Right lobe of liver (tissue), 6 donors: ENCODE measurements at regions not wholly inside any gene's neighbourhood (a gene's known extent, or its start where the extent isn't known, plus 50 kb on each side); places are given as distances from the start of the nearest gene placed in this dataset.

Experiments used
- ATAC-seq, 4 donors: fragments of 200-7000 bp; cut with Tn5 transposase; one replicate each; pipeline ENCODE4 v1.9.1; 2020; ENCODE audit warnings: mild to moderate bottlenecking in 4 of 4, moderate library complexity in 4 of 4
- DNase-seq, 3 donors: peaks; one replicate each; pipeline ENCODE4 v3.0.0-alpha.2; 2020
- H3K27ac ChIP-seq, 3 donors: fragments of 200-600 bp; one replicate each; pipeline ENCODE4 v1.8.0; 2022
- H3K27me3 ChIP-seq, 2 donors: fragments of 200-600 bp; one replicate each; pipeline ENCODE4 v1.8.0; 2022
- H3K36me3 ChIP-seq, 4 donors: fragments of 200-600 bp; sonication (generic) in 1 of 4; one replicate each; pipeline versions ENCODE4 v1.5.1 to v1.8.0; 2017 to 2022; ENCODE audit warnings: control low read depth in 1 of 4
- H3K4me1 ChIP-seq, 4 donors: fragments of 200-600 bp; sonication (generic) in 1 of 4; one replicate each; pipeline versions ENCODE4 v1.5.1 to v1.8.0; 2017 to 2022; ENCODE audit warnings: control low read depth in 1 of 4
- H3K4me3 ChIP-seq, 3 donors: fragments of 200-600 bp; one replicate each; pipeline ENCODE4 v1.8.0; 2022
- H3K9me3 ChIP-seq, 4 donors: fragments of 200-600 bp; sonication (generic) in 1 of 4; one replicate each; pipeline versions ENCODE4 v1.5.1 to v1.8.0; 2017 to 2022; ENCODE audit warnings: control low read depth in 1 of 4
- CTCF ChIP-seq, 4 donors: fragments of 200-600 bp in 3 of 4; fragments of 450-650 bp in 1 of 4; IDR thresholded peaks; one replicate each; pipeline versions ENCODE4 v1.5.1 to v1.8.0; 2016 to 2022; ENCODE audit warnings: antibody characterized with exemption in 4 of 4, mild to moderate bottlenecking in 2 of 4
- POLR2A ChIP-seq: fragments of 450-650 bp; IDR thresholded peaks from one replicate; pipeline ENCODE4 v1.6.1; 2017; ENCODE audit warnings: antibody characterized with exemption, mild to moderate bottlenecking
- WGBS: methylation state at CpG from one replicate; pipeline ENCODE4 v1.1.6; 2018; ENCODE audit warnings: low coverage, low lambda C conversion rate; ENCODE audit not compliant: insufficient coverage; ENCODE audit errors: missing lambda C conversion rate; 5-methylcytosine and 5-hydroxymethylcytosine counted together
- intact Hi-C, 2 donors: fragments of 100-400 bp; cut with DNase I; formaldehyde crosslinking; loops; one replicate each; pipeline versions ENCODE4 v1.11.2 to v1.14.1; 2022
- donor health status: DM: no; HTN: yes; CAD: no.
- donor health status: DM: no; HTN: no; CAD: no.
- donor health status: DM: no; HTN: no; CAD: no.
- donor health status: DM: no; HTN: yes; CAD: no.
- donor health status: DM: no; HTN: yes; CAD: no.

GRCh38 chr10:10796061-10796773, 221.5 kb upstream of the CELF2 start:
- TF ChIP-seq POLR2A: no peak
- no peak for TF ChIP-seq CTCF (IDR thresholded peaks at IDR 0.05)
- Histone ChIP-seq H3K9me3 (no peaks in the 10 kb centered on the region), H3K4me3 (no peak overlapping the region), H3K4me1 (no peaks in the 10 kb centered on the region), H3K36me3 (no peaks in the 10 kb centered on the region), H3K27me3 (no peaks in the 10 kb centered on the region), H3K27ac (no peak overlapping the region)
- no peak for ATAC-seq
- intact Hi-C loops: no loop called here
- WGBS: 47% methylated on average over 8 of the region's 8 CpGs
- DNase-seq: no peak

GRCh38 chr10:10796774-10797415, 220.8 kb upstream of the CELF2 start:
- Histone ChIP-seq H3K27ac (no peak overlapping the region), H3K4me1 (no peaks in the 10 kb centered on the region), H3K27me3 (no peaks in the 10 kb centered on the region), H3K36me3 (no peaks in the 10 kb centered on the region), H3K9me3 (no peaks in the 10 kb centered on the region), H3K4me3 (no peak overlapping the region)
- ATAC-seq: no peak
- WGBS: 19% methylated on average over 6 of the region's 6 CpGs
- intact Hi-C loops: no loop called here
- DNase-seq: no peak
- no peak for TF ChIP-seq CTCF (IDR thresholded peaks at IDR 0.05)
- TF ChIP-seq POLR2A: no peak

- no peak overlapping the region for H3K27ac ChIP-seq
- no peak for DNase-seq
- no peak for ATAC-seq
- intact Hi-C loops: no loop called here
- no peak for TF ChIP-seq CTCF (IDR thresholded peaks at IDR 0.05)
- no peak for TF ChIP-seq POLR2A
- no peaks in the 10 kb centered on the region for H3K9me3 ChIP-seq
- no peaks in the 10 kb centered on the region for H3K36me3 ChIP-seq
- 39% methylated on average over 8 of the region's 8 CpGs for WGBS
- H3K4me1 ChIP-seq: no peaks in the 10 kb centered on the region
- H3K4me3 ChIP-seq: no peak overlapping the region
- H3K27me3 ChIP-seq: no peaks in the 10 kb centered on the region
These were observed 220.2 kb upstream of the CELF2 start for GRCh38 chr10:10797513-10797912.

- DNase-seq (no peak), ATAC-seq (no peak)
- Histone ChIP-seq H3K36me3 (no peaks in the 10 kb centered on the region), H3K27me3 (no peaks in the 10 kb centered on the region), H3K27ac (no peak overlapping the region), H3K4me1 (no peaks in the 10 kb centered on the region), H3K9me3 (no peaks in the 10 kb centered on the region), H3K4me3 (no peak overlapping the region)
- 32% methylated on average over 14 of the region's 20 CpGs for WGBS
- TF ChIP-seq CTCF (IDR thresholded peaks at IDR 0.05): no peak
- TF ChIP-seq POLR2A: no peak
- intact Hi-C loops: no loop called here
These were observed 219.4 kb upstream of the CELF2 start for GRCh38 chr10:10798102-10798863.
